Stimulated activated CD4-positive, alpha-beta T cell treated with anti-CD3 and anti-CD28 coated beads, Interleukin-4, amount 100 ng/mL, for 48 hours (primary cell): ENCODE measurements at regions not wholly inside any gene's neighbourhood (a gene's known extent, or its start where the extent isn't known, plus 50 kb on each side); places are given as distances from the start of the nearest gene placed in this dataset.

ENCODE experiments used
- DNase-seq, 2 donors: peaks; one replicate each; pipeline ENCODE4 v3.0.0-alpha.2; 2020; ENCODE audit warnings: low read depth in 2 of 2

- DNase-seq, result no peak
Observed at GRCh38 chr11:112587664-112588063, 327.0 kb upstream of the PLET1 start.

DNA sequence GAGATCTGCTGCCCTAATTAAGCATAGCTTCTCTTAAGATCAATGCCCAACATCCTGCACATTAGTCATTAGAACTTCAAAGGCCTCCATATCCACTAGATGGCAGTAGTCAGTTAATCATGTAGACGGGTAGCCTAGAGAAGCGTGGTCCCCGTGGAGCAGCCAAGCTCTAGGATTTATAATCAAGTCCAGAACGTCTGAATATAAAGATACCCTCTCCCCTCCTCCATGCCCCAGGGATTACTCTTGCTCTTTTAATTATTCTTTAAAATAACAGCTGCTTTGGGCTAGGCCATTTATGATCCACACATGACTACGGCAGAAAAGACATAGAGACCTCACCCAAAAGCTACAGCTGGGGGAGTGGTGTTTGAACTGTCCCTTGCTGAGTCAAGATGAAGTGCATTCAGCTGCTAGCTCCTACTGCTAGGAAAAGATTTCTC, 327.6 kb upstream of the PLET1 start:
- DNase-seq, result peak; percentile 8 to 16

DNA sequence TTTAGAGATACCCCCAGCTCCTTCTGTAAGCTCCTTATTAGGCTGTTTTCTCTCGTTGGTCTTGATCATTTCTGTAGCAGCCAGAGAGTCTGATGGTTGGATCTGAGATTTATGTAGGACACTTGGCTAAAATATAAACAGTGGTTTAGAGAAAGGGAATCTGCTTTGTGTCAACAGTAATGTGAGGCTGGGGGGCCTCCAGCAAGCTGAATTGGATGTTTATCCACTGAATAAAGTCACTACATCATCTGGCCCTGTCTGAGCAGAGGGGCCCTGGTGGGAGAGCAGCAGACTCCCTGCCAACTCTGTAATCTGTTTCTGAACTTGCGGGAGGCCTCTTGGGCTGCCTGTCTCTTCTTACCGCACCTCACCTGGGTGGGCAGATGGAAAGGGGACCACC, 328.5 kb upstream of the PLET1 start:
- no peak for DNase-seq

- DNase-seq, result no peak
Observed at GRCh38 chr11:112590764-112591163, 330.1 kb upstream of the PLET1 start.

GRCh38 chr11:112593440-112593839, 332.8 kb upstream of the PLET1 start:
- no peak for DNase-seq

DNA sequence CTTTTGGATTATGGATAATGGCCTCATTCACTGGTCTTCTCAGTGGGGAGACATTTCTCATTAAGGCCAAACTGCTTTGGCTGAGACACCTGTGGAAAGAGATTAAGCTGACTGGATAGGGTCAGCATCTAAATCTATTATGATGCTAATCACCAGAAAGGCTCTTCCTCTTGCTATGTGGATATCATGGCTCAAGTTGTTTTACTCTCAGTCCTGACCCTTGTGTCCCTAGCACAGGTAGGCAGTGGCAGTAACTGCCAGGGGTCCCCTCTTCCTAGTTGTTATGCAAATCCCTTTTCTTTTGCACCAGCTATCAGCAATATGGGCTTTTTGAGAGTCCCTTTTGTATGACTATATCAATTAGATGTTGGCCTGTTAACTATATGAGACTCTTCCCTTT, 335.7 kb upstream of the PLET1 start:
- no peak for DNase-seq

DNA sequence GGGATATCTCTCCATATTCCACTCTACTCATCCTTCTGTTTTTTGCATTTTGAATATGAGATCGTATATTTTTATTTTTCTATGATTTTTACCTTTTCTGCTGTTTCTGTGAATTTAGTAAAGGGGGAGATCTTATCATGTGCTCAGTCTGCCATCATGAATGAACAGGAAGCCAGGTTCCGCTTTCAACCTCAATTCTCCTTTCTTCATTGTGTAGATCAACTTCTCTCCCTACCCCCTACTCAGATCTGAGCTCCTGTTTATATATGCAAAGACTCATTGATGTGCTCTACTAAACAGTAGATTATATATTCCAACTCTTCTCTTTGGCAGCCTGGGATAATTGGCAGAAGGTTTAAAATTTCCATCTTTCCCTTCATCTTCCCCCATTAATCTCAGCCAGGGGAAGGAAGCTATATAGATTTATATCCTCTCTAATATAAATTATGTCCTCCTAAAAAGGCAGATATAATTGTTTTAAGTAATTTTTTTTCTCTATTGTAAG, 336.7 kb upstream of the PLET1 start:
- DNase-seq, result no peak

- no peak for DNase-seq
Observed at GRCh38 chr11:112599265-112599664, 338.6 kb upstream of the PLET1 start.

- DNase-seq, result no peak
Observed at GRCh38 chr11:112599856-112600533, 339.3 kb upstream of the PLET1 start.

DNA sequence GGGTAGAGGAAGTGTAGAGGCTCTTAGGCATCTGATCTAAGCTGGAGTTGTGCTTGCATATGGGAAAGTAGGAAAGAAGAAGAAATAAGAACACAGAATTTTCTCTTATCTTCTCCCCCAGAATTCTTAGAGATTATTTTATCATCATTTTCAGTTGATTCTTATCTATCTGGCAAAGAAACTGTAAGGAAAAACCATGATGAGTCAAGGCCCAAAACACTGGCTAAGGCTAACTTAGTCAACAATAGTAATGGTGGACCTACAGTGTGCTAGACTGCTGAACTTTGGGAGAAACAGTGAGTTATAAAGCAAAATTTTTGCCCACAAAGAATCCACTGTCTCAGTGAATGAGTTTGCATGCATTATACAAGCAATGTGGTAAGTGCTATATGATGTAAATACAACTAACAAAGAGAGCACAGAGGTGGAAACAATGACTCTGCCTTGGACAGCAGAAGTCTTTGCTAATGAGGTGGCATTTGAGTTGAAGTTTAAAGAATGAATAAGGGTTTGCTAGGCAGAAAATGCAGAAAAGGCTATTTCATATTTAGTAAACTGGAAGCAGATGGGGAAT, 344.5 kb upstream of the PLET1 start:
- no peak for DNase-seq

DNA sequence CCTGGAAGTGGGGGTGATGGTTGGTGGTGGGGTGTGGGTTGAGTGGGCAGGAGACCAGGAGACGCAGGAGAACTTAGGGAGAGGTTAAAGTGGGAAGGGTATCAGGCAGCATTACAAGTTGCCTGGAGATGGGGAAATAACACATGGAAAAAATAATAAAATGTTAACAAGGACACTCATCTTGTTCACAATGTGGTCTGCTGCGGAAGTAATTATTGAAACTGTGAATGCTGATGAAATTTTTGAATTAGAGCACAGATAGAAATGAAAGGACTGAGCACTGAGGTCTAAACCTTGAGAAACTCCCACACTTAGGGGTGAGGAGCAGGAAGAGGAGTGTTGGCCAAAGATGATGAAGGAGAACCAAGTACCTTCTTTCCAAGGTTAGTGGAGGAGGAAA, 346.0 kb upstream of the PLET1 start:
- DNase-seq, result no peak

- DNase-seq, result no peak
Observed at GRCh38 chr11:112608509-112608908, 347.8 kb upstream of the PLET1 start.

DNA sequence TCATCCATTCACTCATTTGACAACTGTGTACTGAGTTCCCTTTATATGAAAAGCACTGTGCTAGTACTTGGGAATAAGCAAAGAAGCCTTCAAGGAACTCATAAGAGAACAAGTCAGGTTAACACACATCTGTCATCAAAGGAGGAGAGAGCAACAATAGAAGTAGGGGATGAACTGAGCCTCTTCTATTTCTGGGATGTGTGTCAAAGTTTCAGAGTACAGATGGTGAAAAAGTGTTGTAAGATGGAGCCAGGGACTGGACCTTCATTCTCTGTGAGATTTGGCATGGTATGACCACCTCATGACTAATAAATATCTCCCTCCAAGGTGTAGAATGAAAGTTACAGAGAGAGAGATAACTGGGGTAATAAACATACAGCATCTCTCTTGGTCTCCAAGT, 349.8 kb upstream of the PLET1 start:
- DNase-seq, result no peak

DNA sequence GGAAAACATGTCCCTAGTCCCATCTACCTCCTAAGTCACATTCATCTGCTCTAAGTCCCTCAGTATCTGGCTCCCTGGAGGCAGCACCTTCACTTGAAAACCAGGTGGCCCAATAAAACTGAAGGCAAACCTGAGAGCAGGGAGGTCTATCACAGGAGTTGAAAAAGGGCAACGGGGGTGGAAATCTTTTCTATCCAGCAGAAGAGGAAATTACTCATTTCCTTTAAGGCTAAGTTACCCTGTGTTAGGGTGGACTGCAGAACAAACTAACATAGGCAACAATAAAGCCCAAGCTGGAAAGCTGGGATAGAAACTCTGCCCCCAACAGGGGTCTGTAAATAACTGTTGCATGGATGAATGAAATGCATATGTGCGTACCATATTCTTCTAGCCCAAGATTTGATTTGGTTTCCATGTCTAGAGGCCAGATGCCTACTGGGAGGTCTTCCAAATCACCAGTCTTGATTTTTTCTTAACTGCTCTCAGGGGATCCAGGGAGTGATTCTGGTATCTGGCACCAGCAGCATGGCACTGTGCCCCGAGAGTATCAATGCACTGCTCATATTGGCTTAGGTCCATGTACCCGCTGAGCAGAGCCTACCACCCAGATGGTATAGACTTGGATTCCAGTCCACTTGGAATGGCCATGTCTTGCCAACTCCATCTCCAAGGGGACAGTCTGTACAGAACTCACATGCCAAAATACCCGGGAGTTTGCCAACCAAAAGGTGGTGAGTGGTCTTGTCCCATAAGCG, 350.0 kb upstream of the NCAM1 start:
- DNase-seq, result no peak

- DNase-seq, result no peak
Observed at GRCh38 chr11:112611771-112612170, 349.4 kb upstream of the NCAM1 start.

- no peak for DNase-seq
Observed at GRCh38 chr11:112612250-112612849, 348.9 kb upstream of the NCAM1 start.

DNA sequence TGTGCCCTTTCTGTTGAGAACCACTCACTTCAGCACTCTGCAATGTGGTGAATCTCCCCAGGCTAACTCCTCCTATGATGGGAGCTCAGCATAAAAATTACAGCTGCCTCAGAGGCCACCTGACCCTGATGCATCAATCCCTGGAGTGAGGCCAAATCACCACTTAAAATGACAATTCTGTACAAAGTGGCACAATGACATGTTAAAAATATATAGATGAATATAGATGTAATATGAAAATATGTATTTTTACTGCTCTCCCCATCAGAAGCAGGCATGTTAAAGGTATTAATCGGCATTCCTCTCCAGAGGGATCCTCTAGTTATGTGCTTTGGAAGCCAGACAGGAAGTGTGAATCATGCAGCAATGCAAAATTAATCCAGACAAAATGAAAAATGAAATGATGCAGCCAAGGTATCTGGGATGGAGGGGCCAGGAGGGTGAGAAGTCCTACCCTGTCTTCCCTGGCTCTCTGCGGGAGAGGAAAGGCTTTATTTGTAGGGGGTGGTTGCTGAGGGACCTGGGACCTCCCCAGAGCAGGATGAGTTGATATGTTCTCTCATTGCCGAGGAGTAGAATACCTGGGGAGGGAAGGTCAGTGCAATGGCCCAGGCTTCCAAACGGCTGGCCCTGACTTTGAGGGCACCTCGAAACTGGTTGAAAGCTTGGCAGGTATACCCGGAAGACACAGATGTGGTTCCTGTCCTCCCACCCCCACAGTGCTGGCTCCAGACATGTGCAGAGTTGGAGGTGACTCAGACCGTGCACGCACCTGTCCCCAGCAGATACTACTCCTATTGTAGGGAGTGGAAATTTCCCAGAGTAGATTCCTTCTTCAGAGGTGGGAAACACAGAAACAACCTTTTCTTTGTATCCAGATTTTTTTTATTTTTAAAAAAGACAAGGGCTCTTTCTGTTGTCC, 347.9 kb upstream of the NCAM1 start:
- no peak for DNase-seq

- DNase-seq, result no peak
Observed at GRCh38 chr11:112614605-112615004, 346.6 kb upstream of the NCAM1 start.

- DNase-seq, result no peak
Observed at GRCh38 chr11:112615238-112615637, 346.0 kb upstream of the NCAM1 start.

DNA sequence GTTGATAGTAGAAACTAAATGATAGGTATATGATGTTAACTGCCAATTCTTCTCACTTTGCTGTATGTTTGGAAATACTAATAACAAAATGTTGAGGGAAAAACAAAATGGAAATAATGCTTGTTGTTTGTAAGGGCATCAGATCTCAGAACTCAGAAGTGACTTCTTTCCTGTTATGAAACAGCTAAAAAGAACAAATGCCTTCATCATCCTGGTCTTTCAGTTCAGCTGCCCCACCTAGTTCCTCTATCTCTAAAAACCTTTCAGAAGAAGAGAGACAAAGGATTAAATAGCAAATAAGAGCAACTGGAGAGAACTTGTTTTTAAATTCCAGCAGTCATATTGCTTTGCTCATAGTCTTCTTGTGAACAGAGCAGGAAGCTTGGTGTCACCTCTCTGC, 345.3 kb upstream of the NCAM1 start:
- no peak for DNase-seq

GRCh38 chr11:112616327-112617097, 344.7 kb upstream of the NCAM1 start:
- DNase-seq, result no peak
